IMR-90 (cell line): ENCODE measurements at regions not wholly inside any gene's neighbourhood (a gene's known extent, or its start where the extent isn't known, plus 50 kb on each side); places are given as distances from the start of the nearest gene placed in this dataset.

Experiments
- ATAC-seq: fragments of 200-7000 bp; cut with Tn5 transposase; 2 replicates; pipeline ENCODE4 v1.9.1; 2020; ENCODE audit warnings: low read depth, mild to moderate bottlenecking, moderate library complexity
- BruUV-seq: library from RNA; stranded (reverse); fragments of 400-500 nt; replicated peaks from 2 replicates; lab custom pipeline; 2021; lab: Mats Ljungman, UMichigan
- CTCF ChIA-PET: fragments of 300-600 bp; formaldehyde crosslinking; extraction: SDS; loops from one replicate; lab custom pipeline; 2021; ENCODE audit warnings: antibody characterized with exemption; lab: Yijun Ruan, JAX
- POLR2A ChIA-PET: fragments of 300-600 bp; sonication (Branson Sonifier 250); formaldehyde crosslinking; loops from one replicate; lab custom pipeline; 2022; ENCODE audit warnings: antibody characterized with exemption; ENCODE audit not compliant: unreplicated experiment; lab: Charles Lee
- DNase-seq: peaks from one replicate; pipeline ENCODE4 v3.0.0; 2013
- H2AFZ ChIP-seq: replicated peaks from 2 replicates; pipeline ENCODE3; 2013; ENCODE audit warnings: low read length, mild to moderate bottlenecking; ENCODE audit not compliant: poor library complexity
- H2AK5ac ChIP-seq: 2 replicates; pipeline ENCODE4 v1.6.1; 2013; ENCODE audit warnings: low read depth, low read length, inconsistent platforms
- H2AK9ac ChIP-seq: replicated peaks from 2 replicates; pipeline ENCODE3; 2013; ENCODE audit warnings: mild to moderate bottlenecking, low read depth, low read length, moderate library complexity; ENCODE audit not compliant: poor library complexity
- H2BK120ac ChIP-seq: 2 replicates; pipeline ENCODE4 v1.6.1; 2013; ENCODE audit warnings: low read depth, low read length, inconsistent platforms
- H2BK15ac ChIP-seq: 3 replicates; pipeline ENCODE4 v1.6.1; 2013; ENCODE audit warnings: low read depth, low read length, inconsistent platforms
- H2BK20ac ChIP-seq: 2 replicates; pipeline ENCODE4 v1.6.1; 2013; ENCODE audit warnings: low read depth, mild to moderate bottlenecking, inconsistent platforms, low read length, moderate library complexity
- H2BK5ac ChIP-seq: 2 replicates; pipeline ENCODE4 v1.6.1; 2013; ENCODE audit warnings: mild to moderate bottlenecking, low read depth, low read length, inconsistent platforms; ENCODE audit not compliant: poor library complexity, severe bottlenecking
- H3K14ac ChIP-seq: replicated peaks from 2 replicates; pipeline ENCODE4 v1.6.1; 2013; ENCODE audit warnings: low read depth, low read length, inconsistent platforms
- H3K18ac ChIP-seq: 2 replicates; pipeline ENCODE4 v1.6.1; 2013; ENCODE audit warnings: low read depth, low read length, control low read depth
- H3K23ac ChIP-seq: 2 replicates; pipeline ENCODE4 v1.6.1; 2013; ENCODE audit warnings: low read depth, low read length, inconsistent platforms
- H3K27ac ChIP-seq: 2 replicates; pipeline ENCODE4 v1.5.1; 2013; ENCODE audit warnings: mild to moderate bottlenecking, control low read depth, low read length; ENCODE audit not compliant: insufficient read depth
- H3K27me3 ChIP-seq: 2 replicates; pipeline ENCODE4 v1.6.1; 2013; ENCODE audit warnings: low read length; ENCODE audit not compliant: control insufficient read depth, insufficient read depth
- H3K36me3 ChIP-seq: 2 replicates; pipeline ENCODE4 v1.6.1; 2013; ENCODE audit warnings: low read length, mixed read lengths; ENCODE audit not compliant: control insufficient read depth, insufficient read depth
- H3K4ac ChIP-seq: 2 replicates; pipeline ENCODE4 v1.6.1; 2013; ENCODE audit warnings: low read depth, low read length, inconsistent platforms
- H3K4me1 ChIP-seq: 2 replicates; pipeline ENCODE4 v1.6.1; 2013; ENCODE audit warnings: low read length, mixed read lengths; ENCODE audit not compliant: control insufficient read depth, insufficient read depth
- H3K4me2 ChIP-seq: 2 replicates; pipeline ENCODE4 v1.6.1; 2013; ENCODE audit warnings: low read depth, mild to moderate bottlenecking, control low read depth, low read length, moderate library complexity
- H3K4me3 ChIP-seq: 2 replicates; pipeline ENCODE4 v1.5.1; 2013; ENCODE audit warnings: low read depth, mild to moderate bottlenecking, control low read depth, low read length, moderate library complexity; ENCODE audit not compliant: insufficient read depth
- H3K56ac ChIP-seq: 2 replicates; pipeline ENCODE4 v1.6.1; 2013; ENCODE audit warnings: low read length, inconsistent platforms; ENCODE audit not compliant: insufficient read depth; ENCODE audit errors: extremely low read depth
- H3K79me1 ChIP-seq, 2 experiments: 2 replicates each; pipeline ENCODE4 v1.6.1; 2013; ENCODE audit warnings: low read length in 2 of 2, inconsistent platforms in 1 of 2, low read depth in 1 of 2
- H3K9ac ChIP-seq: 2 replicates; pipeline ENCODE4 v1.6.1; 2013; ENCODE audit warnings: low read depth, low read length, control low read depth
- H3K9me1 ChIP-seq: 2 replicates; pipeline ENCODE4 v1.6.1; 2013; ENCODE audit warnings: low read length, inconsistent platforms; ENCODE audit not compliant: insufficient read depth
- H3K9me3 ChIP-seq: 2 replicates; pipeline ENCODE4 v1.6.1; 2013; ENCODE audit warnings: low read length; ENCODE audit not compliant: control insufficient read depth, insufficient read depth
- H4K20me1 ChIP-seq: 2 replicates; pipeline ENCODE4 v1.6.1; 2013; ENCODE audit warnings: low read length, inconsistent platforms; ENCODE audit not compliant: insufficient read depth
- H4K5ac ChIP-seq: 2 replicates; pipeline ENCODE4 v1.6.1; 2013; ENCODE audit warnings: mild to moderate bottlenecking, low read depth, low read length, control low read depth
- H4K8ac ChIP-seq, 2 experiments: 2 replicates each; pipeline ENCODE4 v1.6.1; 2013; ENCODE audit warnings: low read depth in 2 of 2, low read length in 2 of 2, control low read depth in 1 of 2, inconsistent platforms in 1 of 2
- H4K91ac ChIP-seq: 2 replicates; pipeline ENCODE4 v1.6.1; 2013; ENCODE audit warnings: low read depth, low read length, inconsistent platforms; ENCODE audit not compliant: insufficient read depth
- BHLHE40 ChIP-seq: fragments of 150-350 bp; IDR thresholded peaks from 2 replicates; pipeline ENCODE4 v1.6.1; 2016; ENCODE audit warnings: mild to moderate bottlenecking, low read depth, low read length
- CEBPB ChIP-seq: IDR thresholded peaks from 2 replicates; pipeline ENCODE4 v1.6.1; 2012; ENCODE audit warnings: low read depth, low read length, improper control_type of control experiment
- CHD1 ChIP-seq: IDR thresholded peaks from 2 replicates; pipeline ENCODE4 v1.6.1; 2012; ENCODE audit warnings: low read depth, low read length, improper control_type of control experiment
- CTCF ChIP-seq: conservative IDR thresholded peaks from 2 replicates; pipeline ENCODE4 v1.5.1; 2012; ENCODE audit warnings: mild to moderate bottlenecking, low read depth, low read length, improper control_type of control experiment
- ELK1 ChIP-seq: fragments of 150-350 bp; IDR thresholded peaks from 2 replicates; pipeline ENCODE4 v1.6.1; 2016; ENCODE audit warnings: low read depth, mild to moderate bottlenecking, low read length, moderate library complexity, borderline replicate concordance
- FOS ChIP-seq: fragments of 150-350 bp; IDR thresholded peaks from 2 replicates; pipeline ENCODE4 v1.6.1; 2016; ENCODE audit warnings: low read depth, low read length
- MAFK ChIP-seq: IDR thresholded peaks from 2 replicates; pipeline ENCODE4 v1.6.1; 2012; ENCODE audit warnings: low read depth, low read length, improper control_type of control experiment
- MXI1 ChIP-seq: IDR thresholded peaks from 2 replicates; pipeline ENCODE4 v1.6.1; 2012; ENCODE audit warnings: low read depth, mild to moderate bottlenecking, low read length, moderate library complexity, borderline replicate concordance
- NFE2L2 ChIP-seq: fragments of 150-350 bp; IDR thresholded peaks from 2 replicates; pipeline ENCODE4 v1.6.1; 2016; ENCODE audit warnings: low read depth, mild to moderate bottlenecking, low read length
- POLR2A ChIP-seq: IDR thresholded peaks from 2 replicates; pipeline ENCODE4 v1.6.1; 2012; ENCODE audit warnings: mild to moderate bottlenecking, low read depth, low read length
- RAD21 ChIP-seq: IDR thresholded peaks from 2 replicates; pipeline ENCODE4 v1.6.1; 2012; ENCODE audit warnings: low read length, improper control_type of control experiment
- RFX5 ChIP-seq: IDR thresholded peaks from 2 replicates; pipeline ENCODE4 v1.8.0; 2012; ENCODE audit warnings: low read depth, mild to moderate bottlenecking, low read length, moderate library complexity
- USF2 ChIP-seq: fragments of 150-350 bp; IDR thresholded peaks from 2 replicates; pipeline ENCODE4 v1.6.1; 2017; ENCODE audit warnings: mild to moderate bottlenecking, antibody characterized with exemption, low read length, low read depth
- WGBS, 2 experiments: methylation state at CpG; one replicate each; pipeline versions ENCODE4 v1.1.5 to v1.1.7; 2013; ENCODE audit warnings: missing lambda C conversion rate in 2 of 2; ENCODE audit not compliant: insufficient read length in 1 of 2; ENCODE audit errors: extremely low coverage in 2 of 2; 5-methylcytosine and 5-hydroxymethylcytosine counted together
- dilution Hi-C: fragments of 300-500 bp; cut with HindIII; formaldehyde crosslinking; loops from one replicate; pipeline ENCODE4 v1.14.3; 2018; ENCODE audit warnings: low sequenced_read_pairs; ENCODE audit not compliant: unreplicated experiment
- in situ Hi-C: fragments of 300-500 bp; cut with MboI; formaldehyde crosslinking; loops from 3 replicates; pipeline ENCODE4 v1.14.3; 2019; ENCODE audit warnings: low sequenced_read_pairs, inconsistent platforms, mixed read lengths
- intact Hi-C: fragments of 100-400 bp; cut with micrococcal nuclease; formaldehyde crosslinking; loops from 2 replicates; pipeline ENCODE4 v1.10.0; 2022

- no peaks in the 10 kb centered on the region for H3K79me1 ChIP-seq
- peak; percentile 80 for ATAC-seq
- no peak overlapping the region for H2BK15ac ChIP-seq
Observed at GRCh38 chr2:75276093-75277029, 77.0 kb upstream of the TACR1 start.

More at GRCh38 chr2:75276093-75277029, 77.0 kb upstream of the TACR1 start:
- Histone ChIP-seq H4K91ac (peak overlapping the region; percentile 34; the same call in 1 of the 2 replicates), H2BK120ac (peak overlapping the region; percentile 62), H3K27ac (no peak overlapping the region), H4K8ac (peak overlapping the region in 1 of 2 experiments; percentile 14; a peak in 2 of 4 replicates), H3K36me3 (no peaks in the 10 kb centered on the region), H3K23ac (no peak overlapping the region; the same call in 1 of the 2 replicates), H3K56ac (peak overlapping the region; percentile 72; the same call in 1 of the 2 replicates), H3K4me2 (peak overlapping the region; percentile 68; the same call in 1 of the 2 replicates), H3K27me3 (no peaks in the 10 kb centered on the region), H3K18ac (peak overlapping the region; percentile 12; the same call in 1 of the 2 replicates), H3K14ac (no peak overlapping the region), H4K20me1 (no peaks in the 10 kb centered on the region), H2BK20ac (peak overlapping the region; percentile 72), H3K9me1 (no peaks in the 10 kb centered on the region), H3K4ac (peak overlapping the region; percentile 39), H2BK5ac (peak overlapping the region; percentile 64), H4K5ac (no peak overlapping the region), H3K4me1 (peaks cover 5% of the 10 kb centered on the region), H2AK5ac (no peak overlapping the region), H2AK9ac (no peak overlapping the region), H2AFZ (no peak overlapping the region), H3K9me3 (no peaks in the 10 kb centered on the region), H3K9ac (no peak overlapping the region; the same call in 1 of the 2 replicates), H3K4me3 (no peak overlapping the region)
- intact Hi-C loops = no loop called here
- POLR2A ChIA-PET = interaction anchor here (0.6 kb wide), 1 partner anchor 22 kb away, joined by 4 read pairs; no protein-coding TSS in a partner anchor
- DNase-seq = peak; percentile 72
- no TSS peak for BruUV-seq
- WGBS, 2 experiments = no CpG with 5 or more reads among the region's 8 CpGs
- CTCF ChIA-PET = interaction anchor here (0.6 to 1.9 kb wide), 3 partner anchors 11 to 77 kb away, joined by 3 to 7 read pairs (median 4); partner anchors contain the start of gene TACR1
- dilution Hi-C loops = no loop called here
- TF ChIP-seq USF2 (no peak), CEBPB (no peak), NFE2L2 (peak; percentile 8; the same call in 1 of the 2 replicates), BHLHE40 (no peak), CHD1 (no peak), CTCF (no peak), FOS (peak; percentile 20; the same call in 1 of the 2 replicates), POLR2A (no peak), RAD21 (no peak), MAFK (0 out of 2 replicates have a peak, but pooled peaks have one; percentile 21), ELK1 (no peak), RFX5 (no peak), MXI1 (no peak)
- in situ Hi-C loops = no loop called here
